ENCODE measurements at regions not wholly inside any gene's neighbourhood (a gene's known extent, or its start where the extent isn't known, plus 50 kb on each side); places are given as distances from the start of the nearest gene placed in this dataset.

DNA sequence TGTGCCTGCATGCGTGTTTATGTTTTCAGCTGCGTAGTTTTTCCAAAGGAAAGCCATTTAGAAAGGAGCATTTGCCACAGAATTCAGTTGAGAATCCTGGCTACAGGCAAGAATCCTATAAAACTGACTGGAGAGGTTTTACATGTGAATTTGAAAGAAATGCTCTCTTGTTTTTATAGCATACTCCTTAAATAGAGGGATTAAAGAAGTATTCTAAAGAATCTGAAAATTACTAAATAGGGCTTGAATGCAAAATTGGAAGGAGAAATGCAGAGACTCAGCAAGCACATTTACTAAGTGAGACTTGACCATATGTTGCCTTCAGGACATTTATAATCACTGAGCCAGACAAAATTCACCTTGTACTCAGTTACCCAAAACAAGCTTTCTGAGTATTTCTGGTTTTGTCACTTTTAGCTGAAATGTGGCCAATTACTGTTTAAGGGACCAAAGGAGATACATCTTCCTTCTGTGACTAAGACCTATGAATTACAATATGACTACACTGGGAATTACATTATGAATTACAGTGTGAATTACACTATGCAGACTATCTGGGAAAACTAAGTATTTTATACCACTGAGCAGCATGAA, 107.4 kb upstream of the ASCC3 start:
- TF ChIP-seq, protein P1, sequence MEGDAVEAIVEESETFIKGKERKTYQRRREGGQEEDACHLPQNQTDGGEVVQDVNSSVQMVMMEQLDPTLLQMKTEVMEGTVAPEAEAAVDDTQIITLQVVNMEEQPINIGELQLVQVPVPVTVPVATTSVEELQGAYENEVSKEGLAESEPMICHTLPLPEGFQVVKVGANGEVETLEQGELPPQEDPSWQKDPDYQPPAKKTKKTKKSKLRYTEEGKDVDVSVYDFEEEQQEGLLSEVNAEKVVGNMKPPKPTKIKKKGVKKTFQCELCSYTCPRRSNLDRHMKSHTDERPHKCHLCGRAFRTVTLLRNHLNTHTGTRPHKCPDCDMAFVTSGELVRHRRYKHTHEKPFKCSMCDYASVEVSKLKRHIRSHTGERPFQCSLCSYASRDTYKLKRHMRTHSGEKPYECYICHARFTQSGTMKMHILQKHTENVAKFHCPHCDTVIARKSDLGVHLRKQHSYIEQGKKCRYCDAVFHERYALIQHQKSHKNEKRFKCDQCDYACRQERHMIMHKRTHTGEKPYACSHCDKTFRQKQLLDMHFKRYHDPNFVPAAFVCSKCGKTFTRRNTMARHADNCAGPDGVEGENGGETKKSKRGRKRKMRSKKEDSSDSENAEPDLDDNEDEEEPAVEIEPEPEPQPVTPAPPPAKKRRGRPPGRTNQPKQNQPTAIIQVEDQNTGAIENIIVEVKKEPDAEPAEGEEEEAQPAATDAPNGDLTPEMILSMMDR (IDR thresholded peaks at IDR 0.05 in 2 of 3, conservative IDR thresholded peaks at IDR 0.05 in 1 of 3; ENCODE audit: borderline replicate concordance in 1 of 3, insufficient read depth in 1 of 3, low read depth in 2 of 3, low read length in 2 of 3): no peak
- no peak for TF ChIP-seq EZH2phosphoT487 (IDR thresholded peaks at IDR 0.05; ENCODE audit: borderline replicate concordance)
- TF ChIP-seq, protein P2, sequence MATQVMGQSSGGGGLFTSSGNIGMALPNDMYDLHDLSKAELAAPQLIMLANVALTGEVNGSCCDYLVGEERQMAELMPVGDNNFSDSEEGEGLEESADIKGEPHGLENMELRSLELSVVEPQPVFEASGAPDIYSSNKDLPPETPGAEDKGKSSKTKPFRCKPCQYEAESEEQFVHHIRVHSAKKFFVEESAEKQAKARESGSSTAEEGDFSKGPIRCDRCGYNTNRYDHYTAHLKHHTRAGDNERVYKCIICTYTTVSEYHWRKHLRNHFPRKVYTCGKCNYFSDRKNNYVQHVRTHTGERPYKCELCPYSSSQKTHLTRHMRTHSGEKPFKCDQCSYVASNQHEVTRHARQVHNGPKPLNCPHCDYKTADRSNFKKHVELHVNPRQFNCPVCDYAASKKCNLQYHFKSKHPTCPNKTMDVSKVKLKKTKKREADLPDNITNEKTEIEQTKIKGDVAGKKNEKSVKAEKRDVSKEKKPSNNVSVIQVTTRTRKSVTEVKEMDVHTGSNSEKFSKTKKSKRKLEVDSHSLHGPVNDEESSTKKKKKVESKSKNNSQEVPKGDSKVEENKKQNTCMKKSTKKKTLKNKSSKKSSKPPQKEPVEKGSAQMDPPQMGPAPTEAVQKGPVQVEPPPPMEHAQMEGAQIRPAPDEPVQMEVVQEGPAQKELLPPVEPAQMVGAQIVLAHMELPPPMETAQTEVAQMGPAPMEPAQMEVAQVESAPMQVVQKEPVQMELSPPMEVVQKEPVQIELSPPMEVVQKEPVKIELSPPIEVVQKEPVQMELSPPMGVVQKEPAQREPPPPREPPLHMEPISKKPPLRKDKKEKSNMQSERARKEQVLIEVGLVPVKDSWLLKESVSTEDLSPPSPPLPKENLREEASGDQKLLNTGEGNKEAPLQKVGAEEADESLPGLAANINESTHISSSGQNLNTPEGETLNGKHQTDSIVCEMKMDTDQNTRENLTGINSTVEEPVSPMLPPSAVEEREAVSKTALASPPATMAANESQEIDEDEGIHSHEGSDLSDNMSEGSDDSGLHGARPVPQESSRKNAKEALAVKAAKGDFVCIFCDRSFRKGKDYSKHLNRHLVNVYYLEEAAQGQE (IDR thresholded peaks at IDR 0.05; ENCODE audit: low read depth): no peak
- TF ChIP-seq RAD21 (IDR thresholded peaks at IDR 0.05; ENCODE audit: low read depth): no peak
- no peak for TF ChIP-seq ZFX (IDR thresholded peaks at IDR 0.05)
- TF ChIP-seq POLR2A (IDR thresholded peaks at IDR 0.05; ENCODE audit: borderline replicate concordance, extremely low read depth, insufficient read depth, insufficient read length): no peak
- TF ChIP-seq POLR2AphosphoS5 (IDR thresholded peaks at IDR 0.05; ENCODE audit: low read depth, low read length): no peak

All from HCT116 (cell line).